K562 (cell line): ENCODE measurements at regions not wholly inside any gene's neighbourhood (a gene's known extent, or its start where the extent isn't known, plus 50 kb on each side); places are given as distances from the start of the nearest gene placed in this dataset.

ENCODE experiments used
- ATAC-seq: fragments of 200-7000 bp; cut with Tn5 transposase; 3 replicates; pipeline ENCODE4 v1.9.1; 2020; ENCODE audit warnings: moderate library complexity
- BruUV-seq: library from RNA; stranded (reverse); fragments of 400-500 nt; replicated peaks from 2 replicates; lab custom pipeline; 2021; lab: Mats Ljungman, UMichigan
- CTCF ChIA-PET: fragments of 300-600 bp; formaldehyde crosslinking; extraction: SDS; loops from one replicate; lab custom pipeline; 2021; ENCODE audit warnings: low intra/inter-chr PET ratio; lab: Yijun Ruan, JAX
- POLR2A ChIA-PET: fragments of 300-600, 350-650 bp; sonication (Branson Sonifier 250); formaldehyde crosslinking; extraction: SDS; loops from one replicate; lab custom pipeline; 2021; ENCODE audit warnings: antibody characterized with exemption, inconsistent platforms; lab: Yijun Ruan, JAX
- DNase-seq, 4 experiments: peaks; one replicate each; pipeline versions ENCODE4 v3.0.0 to v3.0.0-alpha.2; 2011 to 2018; ENCODE audit warnings: low spot score in 3 of 4, mixed read lengths in 3 of 4; ENCODE audit errors: extremely low read depth in 1 of 4
- FAIRE-seq: peaks from 2 replicates; lab custom pipeline; 2011; peaks lifted over from hg19 to GRCh38; lab: Jason Lieb, UNC
- H2AFZ ChIP-seq: 2 replicates; pipeline ENCODE4 v1.6.0; 2011; ENCODE audit warnings: low read depth, low read length, control low read depth, inconsistent platforms
- H3K27ac ChIP-seq: fragments of 200-600 bp; 3 replicates; pipeline ENCODE4 v1.8.0; 2011; ENCODE audit warnings: low read depth, mild to moderate bottlenecking, control low read depth, inconsistent platforms, low read length, moderate library complexity, mixed read lengths; ENCODE audit errors: extremely low read depth
- H3K27me3 ChIP-seq, 2 experiments: fragments of 300-600 bp in 1 of 2; 2 replicates in 1 of 2; 3 replicates in 1 of 2; pipeline versions ENCODE4 v1.6.0 to v1.8.0; 2011; ENCODE audit warnings: inconsistent platforms in 2 of 2, low read length in 2 of 2, mild to moderate bottlenecking in 1 of 2, mixed read lengths in 1 of 2, moderate library complexity in 1 of 2; ENCODE audit not compliant: control insufficient read depth in 2 of 2, insufficient read depth in 2 of 2
- H3K36me3 ChIP-seq: fragments of 300-600 bp; 3 replicates; pipeline ENCODE4 v1.8.0; 2011; ENCODE audit warnings: mild to moderate bottlenecking, low read length, inconsistent platforms; ENCODE audit not compliant: control insufficient read depth, insufficient read depth
- H3K4me1 ChIP-seq, 2 experiments: fragments of 200-600 bp in 1 of 2; replicated peaks in 1 of 2; 2 replicates in 1 of 2; 3 replicates in 1 of 2; pipeline versions ENCODE4 v1.5.1 to v1.8.0; 2011; ENCODE audit warnings: inconsistent platforms in 2 of 2, low read length in 2 of 2, mild to moderate bottlenecking in 1 of 2, mixed read lengths in 1 of 2, moderate library complexity in 1 of 2; ENCODE audit not compliant: control insufficient read depth in 2 of 2, insufficient read depth in 2 of 2
- H3K4me2 ChIP-seq: 2 replicates; pipeline ENCODE4 v1.6.1; 2011; ENCODE audit warnings: low read length, control low read depth, inconsistent platforms, mixed read lengths; ENCODE audit not compliant: insufficient read depth
- H3K4me3 ChIP-seq: fragments of 200-600 bp; sonication (generic), shearing (Covaris generic); 2 replicates; pipeline ENCODE4 v1.5.1; 2016; ENCODE audit warnings: control low read depth, inconsistent platforms
- H3K79me2 ChIP-seq: fragments of 200-600 bp; 3 replicates; pipeline ENCODE4 v1.8.0; 2011; ENCODE audit warnings: low read length, inconsistent platforms; ENCODE audit not compliant: control insufficient read depth, insufficient read depth
- H3K9ac ChIP-seq, 2 experiments: 2 replicates each; pipeline versions ENCODE4 v1.6.0 to v1.6.1; 2011; ENCODE audit warnings: low read depth in 2 of 2, low read length in 2 of 2, control low read depth in 1 of 2, inconsistent platforms in 1 of 2, mild to moderate bottlenecking in 1 of 2, mixed read lengths in 1 of 2; ENCODE audit not compliant: insufficient read depth in 1 of 2
- H3K9me1 ChIP-seq: one replicate; pipeline ENCODE4 v1.6.0; 2011; ENCODE audit warnings: inconsistent platforms, mild to moderate bottlenecking, low read length, moderate library complexity; ENCODE audit not compliant: control insufficient read depth, insufficient read depth
- H3K9me3 ChIP-seq: replicated peaks from 2 replicates; pipeline ENCODE4 v1.5.1; 2011; ENCODE audit warnings: low read depth, low read length, inconsistent platforms; ENCODE audit not compliant: control insufficient read depth, insufficient read depth
- H4K20me1 ChIP-seq: replicated peaks from 2 replicates; pipeline ENCODE4 v1.6.1; 2011; ENCODE audit warnings: low read length, inconsistent platforms, mixed read lengths; ENCODE audit not compliant: control insufficient read depth, insufficient read depth
- CHD2 ChIP-seq: IDR thresholded peaks from 2 replicates; pipeline ENCODE4 v1.6.1; 2011; ENCODE audit warnings: low read depth, low read length
- ESRRB ChIP-seq: fragments of 250-450 bp; sonication (Bioruptor Pico); IDR thresholded peaks from 2 replicates; pipeline ENCODE4 v1.5.0; 2020; ENCODE audit warnings: mild to moderate bottlenecking, moderate library complexity, borderline replicate concordance
- FOXJ3 ChIP-seq: sonication (generic); formaldehyde crosslinking; IDR thresholded peaks from 2 replicates; pipeline ENCODE4 v1.4.0; 2020; ENCODE audit warnings: mild to moderate bottlenecking, missing genetic modification reagents
- FOXM1 ChIP-seq, 2 experiments: fragments of 450-650 bp in 1 of 2; sonication (generic) in 1 of 2; formaldehyde crosslinking in 1 of 2; IDR thresholded peaks; 2 replicates each; pipeline versions ENCODE4 v1.6.1 to v1.9.0; 2017 to 2022; ENCODE audit warnings: low read depth in 2 of 2, mild to moderate bottlenecking in 2 of 2, missing genetic modification reagents in 1 of 2, moderate library complexity in 1 of 2
- PHF20 ChIP-seq: fragments of 450-650 bp; IDR thresholded peaks from 2 replicates; pipeline ENCODE4 v1.6.1; 2018; ENCODE audit not compliant: partially characterized antibody
- PHF21A ChIP-seq: fragments of 450-650 bp; IDR thresholded peaks from 2 replicates; pipeline ENCODE4 v1.6.1; 2017; ENCODE audit warnings: low read depth, borderline replicate concordance
- RBM22 ChIP-seq: fragments of 200-400 bp; formaldehyde crosslinking; IDR thresholded peaks from 2 replicates; pipeline ENCODE4 v1.6.1; 2018; ENCODE audit warnings: low read length, low read depth; ENCODE audit not compliant: poor library complexity, severe bottlenecking
- SIX5 ChIP-seq, 2 experiments: IDR thresholded peaks; 2 replicates each; pipeline ENCODE4 v1.6.1; 2011; ENCODE audit warnings: low read length in 2 of 2, borderline replicate concordance in 1 of 2, low read depth in 1 of 2, mild to moderate bottlenecking in 1 of 2, moderate library complexity in 1 of 2; ENCODE audit not compliant: insufficient read depth in 1 of 2
- SMAD1 ChIP-seq: fragments of 150-350 bp; IDR thresholded peaks from 2 replicates; pipeline ENCODE4 v1.6.1; 2014; ENCODE audit warnings: low read length, low read depth; ENCODE audit not compliant: partially characterized antibody
- THAP7 ChIP-seq: fragments of 250-450 bp; sonication (Bioruptor Pico); IDR thresholded peaks from 2 replicates; pipeline ENCODE4 v1.5.0; 2021
- THRB ChIP-seq: fragments of 450-650 bp; formaldehyde crosslinking; conservative IDR thresholded peaks from 2 replicates; pipeline ENCODE4 v1.4.0; 2022; ENCODE audit warnings: mild to moderate bottlenecking, missing genetic modification characterization
- ZNF23 ChIP-seq: fragments of 250-450 bp; sonication (Bioruptor Pico); IDR thresholded peaks from 2 replicates; pipeline ENCODE4 v1.4.0; 2020; ENCODE audit warnings: mild to moderate bottlenecking
- ZNF644 ChIP-seq: fragments of 200-800 bp; sonication (Bioruptor generic); IDR thresholded peaks from 2 replicates; pipeline ENCODE4 v1.6.1; 2016; ENCODE audit warnings: low read depth, missing genetic modification characterization, missing compliant biosample characterization
- ZNF668 ChIP-seq: fragments of 250-450 bp; sonication (Bioruptor Pico); IDR thresholded peaks from 2 replicates; pipeline ENCODE4 v1.8.0; 2022; ENCODE audit warnings: mild to moderate bottlenecking, inconsistent platforms
- WGBS: fragments of 100-300 bp; shearing (Covaris generic); methylation state at CpG from one replicate; pipeline ENCODE4 v1.1.6; 2016; ENCODE audit warnings: low coverage, mixed read lengths; ENCODE audit not compliant: insufficient coverage; ENCODE audit errors: missing lambda C conversion rate; 5-methylcytosine and 5-hydroxymethylcytosine counted together
- in situ Hi-C: fragments of 300-500 bp; cut with MboI; formaldehyde crosslinking; loops from 4 replicates; pipeline ENCODE4 v1.15.0; 2018; ENCODE audit warnings: inconsistent platforms, mixed read lengths
- intact Hi-C: fragments of 100-400 bp; cut with micrococcal nuclease; formaldehyde crosslinking; loops from 2 replicates; pipeline ENCODE4 v1.14.2; 2022
- TF ChIP-seq, protein P1 (sequence below): fragments of 200-800 bp; sonication (Bioruptor generic); IDR thresholded peaks from 2 replicates; pipeline ENCODE4 v1.6.1; 2016; ENCODE audit warnings: missing genetic modification characterization, missing compliant biosample characterization

DNA sequence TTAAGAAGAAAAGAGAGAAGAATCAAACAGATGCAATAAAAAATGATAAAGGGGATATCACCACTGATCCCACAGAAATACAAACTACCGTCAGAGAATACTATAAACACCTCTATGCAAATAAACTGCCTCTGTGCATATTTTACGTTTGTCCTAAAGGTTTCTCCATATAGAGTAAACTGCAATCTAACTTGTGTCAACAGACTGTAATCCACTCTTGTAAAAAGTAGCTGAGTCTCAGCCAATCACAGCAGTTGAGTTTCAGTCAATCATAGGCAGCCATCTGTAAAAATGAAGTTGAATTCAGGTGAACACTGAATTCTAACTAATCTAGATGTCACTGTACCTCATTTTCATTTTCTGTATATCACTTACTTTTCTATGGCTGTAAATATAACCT, 112.2 kb upstream of the SYNCRIP start:
- no peak for TF ChIP-seq SIX5 (IDR thresholded peaks at IDR 0.05; ENCODE audit: borderline replicate concordance in 1 of 2, insufficient read depth in 1 of 2, low read depth in 1 of 2, low read length in 2 of 2)
- no peak for TF ChIP-seq ZNF668 (CRISPR knock-in tag)
- no peak for TF ChIP-seq SMAD1
- no peak for TF ChIP-seq FOXJ3
- TF ChIP-seq ESRRB (CRISPR knock-in tag) = no peak
- no peak for TF ChIP-seq THAP7 (CRISPR knock-in tag)
- no peak for TF ChIP-seq ZNF644 (tag)
- TF ChIP-seq ZNF23 = no peak
- TF ChIP-seq RBM22 = no peak
- no peak for TF ChIP-seq FOXM1 (IDR thresholded peaks at IDR 0.05; ENCODE audit: low read depth)
- no peak for TF ChIP-seq FOXM1 (CRISPR knock-in tag; IDR thresholded peaks at IDR 0.05; ENCODE audit: low read depth)
- no peak for TF ChIP-seq CHD2
- TF ChIP-seq, protein P1, sequence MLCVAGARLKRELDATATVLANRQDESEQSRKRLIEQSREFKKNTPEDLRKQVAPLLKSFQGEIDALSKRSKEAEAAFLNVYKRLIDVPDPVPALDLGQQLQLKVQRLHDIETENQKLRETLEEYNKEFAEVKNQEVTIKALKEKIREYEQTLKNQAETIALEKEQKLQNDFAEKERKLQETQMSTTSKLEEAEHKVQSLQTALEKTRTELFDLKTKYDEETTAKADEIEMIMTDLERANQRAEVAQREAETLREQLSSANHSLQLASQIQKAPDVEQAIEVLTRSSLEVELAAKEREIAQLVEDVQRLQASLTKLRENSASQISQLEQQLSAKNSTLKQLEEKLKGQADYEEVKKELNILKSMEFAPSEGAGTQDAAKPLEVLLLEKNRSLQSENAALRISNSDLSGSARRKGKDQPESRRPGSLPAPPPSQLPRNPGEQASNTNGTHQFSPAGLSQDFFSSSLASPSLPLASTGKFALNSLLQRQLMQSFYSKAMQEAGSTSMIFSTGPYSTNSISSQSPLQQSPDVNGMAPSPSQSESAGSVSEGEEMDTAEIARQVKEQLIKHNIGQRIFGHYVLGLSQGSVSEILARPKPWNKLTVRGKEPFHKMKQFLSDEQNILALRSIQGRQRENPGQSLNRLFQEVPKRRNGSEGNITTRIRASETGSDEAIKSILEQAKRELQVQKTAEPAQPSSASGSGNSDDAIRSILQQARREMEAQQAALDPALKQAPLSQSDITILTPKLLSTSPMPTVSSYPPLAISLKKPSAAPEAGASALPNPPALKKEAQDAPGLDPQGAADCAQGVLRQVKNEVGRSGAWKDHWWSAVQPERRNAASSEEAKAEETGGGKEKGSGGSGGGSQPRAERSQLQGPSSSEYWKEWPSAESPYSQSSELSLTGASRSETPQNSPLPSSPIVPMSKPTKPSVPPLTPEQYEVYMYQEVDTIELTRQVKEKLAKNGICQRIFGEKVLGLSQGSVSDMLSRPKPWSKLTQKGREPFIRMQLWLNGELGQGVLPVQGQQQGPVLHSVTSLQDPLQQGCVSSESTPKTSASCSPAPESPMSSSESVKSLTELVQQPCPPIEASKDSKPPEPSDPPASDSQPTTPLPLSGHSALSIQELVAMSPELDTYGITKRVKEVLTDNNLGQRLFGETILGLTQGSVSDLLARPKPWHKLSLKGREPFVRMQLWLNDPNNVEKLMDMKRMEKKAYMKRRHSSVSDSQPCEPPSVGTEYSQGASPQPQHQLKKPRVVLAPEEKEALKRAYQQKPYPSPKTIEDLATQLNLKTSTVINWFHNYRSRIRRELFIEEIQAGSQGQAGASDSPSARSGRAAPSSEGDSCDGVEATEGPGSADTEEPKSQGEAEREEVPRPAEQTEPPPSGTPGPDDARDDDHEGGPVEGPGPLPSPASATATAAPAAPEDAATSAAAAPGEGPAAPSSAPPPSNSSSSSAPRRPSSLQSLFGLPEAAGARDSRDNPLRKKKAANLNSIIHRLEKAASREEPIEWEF = no peak
- no peak for TF ChIP-seq PHF21A
- no peak for TF ChIP-seq THRB
- TF ChIP-seq PHF20 = no peak
- TF ChIP-seq, all 486 proteins: peak for 0
- no peaks in the 10 kb centered on the region for H3K36me3 ChIP-seq
- H3K27ac ChIP-seq = no peak overlapping the region
- H3K27me3 ChIP-seq = peaks cover 0 to 7% of the 10 kb centered on the region in 2 experiments; a peak in 1 of 5 replicates
- H4K20me1 ChIP-seq = no peaks in the 10 kb centered on the region
- H3K79me2 ChIP-seq = no peaks in the 10 kb centered on the region
- ATAC-seq (no peak), FAIRE-seq (no peak), DNase-seq (no peak)
- no peak overlapping the region for H3K9ac ChIP-seq
- H3K4me3 ChIP-seq = no peak overlapping the region
- WGBS = 0% methylated on average over 2 of the region's 2 CpGs
- no peaks in the 10 kb centered on the region for H3K4me1 ChIP-seq
- H3K9me3 ChIP-seq = no peaks in the 10 kb centered on the region
- POLR2A ChIA-PET = no interaction called here
- no peak overlapping the region for H3K4me2 ChIP-seq
- intact Hi-C loops (no loop called here), in situ Hi-C loops (no loop called here)
- no peak overlapping the region for H2AFZ ChIP-seq
- CTCF ChIA-PET = no interaction called here
- no TSS peak for BruUV-seq
- H3K9me1 ChIP-seq = no peaks in the 10 kb centered on the region
